ENCODE measurements at regions not wholly inside any gene's neighbourhood (a gene's known extent, or its start where the extent isn't known, plus 50 kb on each side); places are given as distances from the start of the nearest gene placed in this dataset.

DNA sequence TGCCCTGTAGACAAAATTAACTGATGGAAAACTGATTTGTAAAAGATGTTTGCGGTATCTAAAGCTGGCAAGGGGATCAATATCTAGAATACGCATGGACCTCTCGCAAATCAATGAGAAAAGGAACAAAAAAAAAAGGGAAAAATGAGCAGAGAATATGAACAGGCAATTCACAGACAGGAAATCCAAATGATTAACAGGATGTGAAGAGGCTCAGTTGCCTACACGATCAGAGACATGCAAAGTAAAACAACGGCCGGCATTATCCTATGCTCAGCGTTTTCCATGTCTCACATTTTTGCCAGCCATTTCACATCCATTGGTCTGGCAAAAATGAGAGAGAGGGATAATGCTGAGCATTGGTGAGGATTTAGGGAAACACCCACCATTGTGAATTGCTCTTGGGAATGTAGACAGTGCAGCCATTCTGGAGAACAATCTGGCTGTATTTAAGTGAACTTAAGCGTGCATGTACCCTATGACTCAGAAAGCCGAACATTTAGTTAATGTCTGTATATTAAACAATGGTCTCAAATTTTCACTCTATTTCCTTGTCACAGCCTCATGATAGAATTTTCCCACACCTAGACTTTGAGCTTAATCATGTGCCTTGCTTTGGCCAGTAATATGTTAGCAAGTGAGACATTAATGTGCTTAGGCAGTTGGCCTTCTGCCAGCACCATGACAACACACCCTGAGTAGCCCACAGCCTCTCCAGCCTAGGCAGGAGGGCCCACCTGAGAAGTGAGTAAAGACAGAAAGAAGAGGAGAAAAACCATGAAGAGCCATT lies 61.0 kb upstream of the NBPF3 start:
- Histone ChIP-seq H3K56ac (replicated peaks; ENCODE audit: insufficient read length, low read depth, low read length) (no peak overlapping the region), H3K18ac (ENCODE audit: extremely low read depth, low read length) (no peak overlapping the region), H2BK20ac (ENCODE audit: low read length) (no peak overlapping the region), H4K20me1 (replicated peaks in 1 of 2; ENCODE audit: control insufficient read depth in 1 of 2, insufficient read depth in 2 of 2, low read length in 2 of 2) (no peaks in the 10 kb centered on the region), H3K27ac (ENCODE audit: low read depth, low read length) (no peak overlapping the region), H3K27me3 (replicated peaks in 1 of 4; ENCODE audit: control insufficient read depth in 3 of 4, extremely low read depth in 1 of 4, insufficient read depth in 3 of 4, low read length in 3 of 4) (no peaks in the 10 kb centered on the region), H4K91ac (replicated peaks; ENCODE audit: insufficient read length, low read length) (no peak overlapping the region), H3K9ac (replicated peaks in 1 of 4; ENCODE audit: extremely low read depth in 1 of 4, low read depth in 3 of 4, low read length in 3 of 4) (no peak overlapping the region), H3K79me2 (ENCODE audit: control insufficient read depth in 1 of 2, insufficient read depth in 2 of 2, low read length in 2 of 2) (no peaks in the 10 kb centered on the region), H3K23ac (ENCODE audit: insufficient read length) (no peak overlapping the region), H3K4ac (replicated peaks; ENCODE audit: insufficient read length, low read depth, low read length) (no peak overlapping the region), H2AK5ac (ENCODE audit: low read depth, low read length) (no peak overlapping the region), H3K36me3 (ENCODE audit: control insufficient read depth in 2 of 4, insufficient read depth in 4 of 4, low read length in 3 of 4) (no peaks in the 10 kb centered on the region), H3K9me3 (ENCODE audit: insufficient read depth in 2 of 2, low read depth in 1 of 2, low read length in 1 of 2) (no peaks in the 10 kb centered on the region), H2AFZ (ENCODE audit: low read length) (no peak overlapping the region), H3K79me1 (ENCODE audit: low read depth, low read length) (no peaks in the 10 kb centered on the region), H2BK15ac (ENCODE audit: low read length) (no peak overlapping the region), H2BK120ac (replicated peaks; ENCODE audit: low read depth, low read length) (no peak overlapping the region), H2BK5ac (ENCODE audit: low read depth, low read length) (no peak overlapping the region), H3K23me2 (ENCODE audit: low read depth, low read length) (no peaks in the 10 kb centered on the region), H3K4me3 (ENCODE audit: extremely low read depth in 1 of 4, insufficient read depth in 2 of 4, low read depth in 3 of 4, low read length in 4 of 4) (no peak overlapping the region), H3K4me2 (ENCODE audit: insufficient read depth in 1 of 2, low read depth in 2 of 2, low read length in 2 of 2) (no peak overlapping the region), H3K14ac (ENCODE audit: insufficient read length) (no peak overlapping the region), H3K4me1 (replicated peaks in 1 of 4; ENCODE audit: control insufficient read depth in 3 of 4, insufficient read depth in 4 of 4, low read length in 3 of 4) (peaks cover 0 to 3% (median 3%) of the 10 kb centered on the region in 4 experiments; a peak in 3 of 7 replicates), H4K8ac (ENCODE audit: extremely low read depth, insufficient read depth, low read length) (no peak overlapping the region), H2BK12ac (ENCODE audit: low read depth, low read length) (no peak overlapping the region), H4K5ac (ENCODE audit: insufficient read length, low read depth, low read length) (no peak overlapping the region)
- CTCF ChIA-PET (ENCODE audit: partially characterized antibody) = interaction anchor here (1.0 to 4.9 kb wide), 4 partner anchors 8 to 162 kb away, joined by 3 to 25 read pairs (median 4); no protein-coding TSS in a partner anchor
- 92% methylated on average over 9 of the region's 9 CpGs; no CpG with 5 or more reads in 1 of the 2 experiments for WGBS, 2 experiments (ENCODE audit: extremely low coverage in 1 of 2, insufficient coverage in 1 of 2, insufficient read length in 1 of 2, insufficient replicate concordance in 2 of 2, low coverage in 1 of 2, low lambda C conversion rate in 2 of 2, missing lambda C conversion rate in 1 of 2)
- DNase-seq (ENCODE audit: low read depth in 1 of 2, low spot score in 2 of 2) (no peak), FAIRE-seq (no peak)
- TF ChIP-seq CBX8 (IDR thresholded peaks at IDR 0.05; ENCODE audit: borderline replicate concordance, low read depth, low read length) = no peak
- no peak for TF ChIP-seq KDM4A (IDR thresholded peaks at IDR 0.05; ENCODE audit: low read depth, low read length, severe bottlenecking)
- POLR2A ChIA-PET (ENCODE audit: partially characterized antibody) = no interaction called here

Data from H1 (cell line).